ENCODE measurements at regions not wholly inside any gene's neighbourhood (a gene's known extent, or its start where the extent isn't known, plus 50 kb on each side); places are given as distances from the start of the nearest gene placed in this dataset.
"Not testable (repeated sequence)": the region's sequence is repeated elsewhere in the genome, so short reads cannot be mapped to it uniquely, and the experiment has no call there.

DNA sequence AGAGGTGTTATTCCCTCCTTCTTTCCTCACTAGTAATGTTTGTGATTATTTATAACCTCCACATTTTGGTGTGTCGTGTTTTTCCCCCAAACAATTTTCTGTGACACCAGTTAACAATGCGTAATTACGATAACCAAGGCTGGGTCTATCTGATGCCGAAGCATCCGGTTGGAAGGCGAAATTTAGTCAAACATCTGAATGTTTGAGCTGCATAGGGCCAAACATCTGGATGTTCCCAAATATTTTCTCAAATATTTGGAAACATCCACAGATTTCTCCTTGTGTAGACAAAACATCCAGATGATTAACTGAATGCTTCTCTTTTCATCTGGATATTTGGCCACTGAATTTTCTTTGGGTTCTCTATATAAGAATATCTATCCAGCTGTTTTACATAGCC, 371.7 kb downstream of the NFIB start:
- DNase-seq (ENCODE audit: low read depth): no peak

DNA sequence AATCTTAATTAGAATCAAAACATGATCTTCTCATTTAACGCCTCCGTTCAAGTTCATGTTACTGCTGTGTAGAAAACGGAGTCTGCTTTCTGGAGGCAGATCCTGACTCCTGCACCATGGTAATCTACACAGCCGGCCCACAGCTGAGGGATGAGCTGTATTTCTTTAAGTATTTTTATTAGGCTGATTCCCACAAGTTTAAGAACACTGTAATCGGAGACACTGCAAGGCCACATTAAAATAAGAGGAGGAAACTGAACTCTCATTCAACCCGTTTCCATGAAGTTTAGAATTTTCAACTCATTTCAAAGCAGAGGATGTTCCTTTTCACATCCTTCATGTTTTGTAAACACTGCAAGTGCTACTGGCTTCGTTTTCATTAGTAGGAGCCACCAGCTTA, 372.2 kb downstream of the NFIB start:
- peak; percentile 73 for DNase-seq (ENCODE audit: low read depth)

DNA sequence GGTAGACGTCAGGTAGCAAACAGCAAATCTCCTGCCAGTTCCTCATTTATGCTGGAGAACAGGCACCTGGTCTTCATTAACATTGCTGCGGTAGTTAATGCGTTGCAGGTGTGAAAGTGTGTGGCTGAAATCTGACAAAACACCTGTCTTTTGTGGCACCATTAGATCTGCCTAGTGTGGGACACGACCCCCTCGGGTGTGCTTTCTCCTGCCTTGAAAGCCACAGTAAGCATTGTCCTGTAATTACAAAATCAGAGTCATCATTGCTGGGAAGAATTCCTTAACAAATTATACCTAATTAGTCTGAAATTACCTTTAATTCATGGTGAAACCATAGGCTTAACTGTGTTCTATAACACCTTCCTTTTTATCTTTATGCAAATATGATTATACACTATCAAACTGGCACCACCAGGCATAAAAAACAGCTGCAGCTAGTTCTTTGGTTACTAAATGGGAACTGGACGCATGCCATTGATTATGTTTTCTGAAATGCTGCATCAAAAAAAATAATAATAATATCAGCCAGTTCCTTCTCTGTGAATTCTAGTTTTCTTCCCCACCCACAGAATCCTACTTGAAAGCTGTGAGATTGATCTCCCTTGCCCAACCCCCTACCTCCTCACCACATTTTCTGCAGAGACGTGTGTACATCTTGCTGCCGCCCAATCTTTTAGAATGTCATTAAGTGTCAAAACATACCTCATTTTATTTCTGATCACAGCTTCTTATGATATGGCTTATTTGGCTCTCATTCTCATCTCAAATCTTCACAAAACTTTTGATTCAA, 374.0 kb downstream of the NFIB start:
- peak; percentile 50 for DNase-seq (ENCODE audit: low read depth)

DNA sequence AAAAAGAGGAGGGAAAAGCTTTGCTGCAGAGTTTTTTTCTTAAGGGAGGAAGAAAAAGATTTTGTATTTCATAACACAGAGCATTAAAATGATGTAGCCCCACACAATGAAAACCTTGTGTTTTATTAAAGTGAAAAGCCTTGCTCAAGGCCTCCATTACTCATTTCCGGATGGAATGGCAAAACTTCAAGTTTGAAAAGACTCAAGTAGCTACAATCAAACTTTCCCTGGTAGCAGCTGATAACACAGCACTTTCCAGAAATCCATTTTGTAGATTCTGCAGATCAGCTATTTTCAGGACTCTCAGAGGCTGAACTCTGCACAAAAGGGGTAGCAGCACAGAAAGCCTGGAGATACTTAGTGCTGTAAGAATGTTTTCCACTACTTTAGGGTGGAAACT, 374.8 kb downstream of the NFIB start:
- peak; percentile 81 for DNase-seq (ENCODE audit: low read depth)

DNA sequence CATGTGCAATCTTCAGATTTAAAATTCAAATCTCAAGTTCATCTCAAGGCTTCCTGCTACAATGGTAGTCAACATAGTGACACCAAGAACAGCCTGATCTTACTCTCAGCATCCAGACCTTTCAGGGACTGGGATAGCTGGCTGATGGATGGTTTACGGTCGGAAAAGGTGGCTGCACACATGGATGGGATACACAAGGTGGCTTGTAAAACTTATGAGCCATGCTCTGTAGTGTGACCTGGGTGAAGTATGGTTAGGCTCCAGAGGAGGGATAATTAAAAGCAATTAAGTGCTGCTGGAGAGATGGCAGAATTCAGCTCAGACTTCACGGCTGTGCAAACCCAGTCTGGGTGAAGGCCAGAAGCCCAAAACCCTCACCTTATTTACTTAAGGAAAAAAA, 379.5 kb downstream of the NFIB start:
- no peak for DNase-seq (ENCODE audit: low read depth)

DNA sequence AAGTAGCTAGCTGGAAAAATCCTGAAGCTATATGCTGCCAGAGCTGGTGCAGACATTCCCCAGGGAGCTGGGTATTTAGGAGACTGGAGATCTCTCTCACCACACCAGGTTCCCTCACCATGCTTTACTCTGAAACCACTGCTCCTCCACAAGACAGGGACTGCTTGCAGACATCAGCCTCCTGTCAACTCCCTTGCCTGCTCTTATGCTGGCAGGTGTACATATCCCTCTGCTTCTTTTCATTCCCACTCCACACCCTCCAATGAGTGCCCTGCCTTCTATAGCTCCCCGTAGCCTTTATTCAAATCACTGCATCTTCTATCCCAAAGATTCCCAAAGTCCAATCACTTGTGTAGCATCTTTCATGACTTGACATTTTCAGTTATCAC, 380.7 kb downstream of the NFIB start:
- DNase-seq (ENCODE audit: low read depth): no peak

DNA sequence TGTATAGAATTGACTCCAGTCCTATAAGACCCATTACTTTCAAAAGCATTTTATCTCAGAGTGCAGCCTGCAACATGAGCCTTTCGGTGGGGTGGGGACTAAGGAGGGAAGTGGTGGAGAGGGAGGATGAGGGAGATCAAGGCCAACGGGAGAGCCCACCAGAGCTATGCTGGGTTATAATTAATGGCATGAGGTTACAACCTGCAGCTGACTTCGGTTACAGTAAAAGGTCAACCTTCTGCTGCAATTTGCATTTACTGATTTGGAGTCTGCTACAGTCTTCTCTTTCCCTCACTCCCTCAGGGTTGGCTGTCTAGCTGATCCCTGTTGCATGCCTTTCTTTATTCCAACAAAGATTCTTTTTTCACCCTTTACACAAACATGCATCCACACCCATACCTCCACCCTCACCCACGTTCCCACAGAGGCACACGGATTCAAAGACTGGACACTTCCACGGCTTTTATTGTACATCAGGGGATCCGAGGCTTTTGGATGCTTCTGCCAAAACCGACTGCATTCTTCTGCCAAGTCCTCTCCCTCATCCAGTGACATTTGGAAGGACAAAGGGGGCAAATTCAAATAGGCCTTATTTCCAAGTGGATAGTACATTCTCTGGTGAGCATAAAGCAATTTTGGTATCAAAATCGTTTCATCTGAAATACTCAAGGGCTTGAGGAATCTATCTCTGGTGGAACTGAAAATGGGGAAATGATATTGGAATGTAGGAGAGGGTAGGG, 381.2 kb downstream of the NFIB start:
- DNase-seq (ENCODE audit: low read depth): no peak

DNA sequence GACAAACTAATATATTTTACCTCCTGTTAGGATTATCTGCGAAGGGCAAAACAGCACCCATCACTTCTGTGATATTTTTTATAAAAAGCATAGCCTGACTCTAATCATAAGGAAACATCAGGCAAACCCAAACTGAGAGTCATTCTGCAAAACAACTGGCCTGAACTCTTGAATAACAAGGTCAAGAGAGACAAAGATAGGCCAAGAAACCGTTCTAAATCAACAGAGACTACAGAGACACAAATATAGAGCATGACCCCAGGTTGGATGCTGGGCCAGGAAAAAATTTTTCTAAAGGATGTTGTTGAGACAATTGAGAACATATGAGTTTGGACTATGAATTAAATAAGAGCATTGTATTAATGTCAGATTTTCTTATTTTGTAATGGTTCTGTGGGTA, 384.9 kb downstream of the NFIB start:
- DNase-seq (ENCODE audit: low read depth): no peak

DNA sequence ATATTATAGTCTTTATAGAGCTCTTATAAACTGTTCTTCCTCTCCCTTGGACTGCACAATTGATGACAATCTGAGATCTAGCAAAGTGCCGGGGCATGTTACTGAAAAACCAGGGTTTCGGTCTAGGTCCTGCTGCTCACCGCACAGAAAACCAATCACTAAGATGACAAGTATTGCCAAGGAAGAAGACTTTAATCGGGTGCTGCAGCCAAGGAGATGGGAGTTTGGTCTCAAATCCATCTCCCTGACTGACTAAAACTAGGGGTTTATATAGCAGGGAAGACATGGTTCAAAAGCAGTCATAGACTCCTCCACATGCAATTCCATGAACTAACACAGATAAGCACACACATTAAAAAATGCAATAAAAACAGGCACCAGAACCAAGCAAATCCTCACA, 390.6 kb downstream of the NFIB start:
- no peak for DNase-seq (ENCODE audit: low read depth)

DNA sequence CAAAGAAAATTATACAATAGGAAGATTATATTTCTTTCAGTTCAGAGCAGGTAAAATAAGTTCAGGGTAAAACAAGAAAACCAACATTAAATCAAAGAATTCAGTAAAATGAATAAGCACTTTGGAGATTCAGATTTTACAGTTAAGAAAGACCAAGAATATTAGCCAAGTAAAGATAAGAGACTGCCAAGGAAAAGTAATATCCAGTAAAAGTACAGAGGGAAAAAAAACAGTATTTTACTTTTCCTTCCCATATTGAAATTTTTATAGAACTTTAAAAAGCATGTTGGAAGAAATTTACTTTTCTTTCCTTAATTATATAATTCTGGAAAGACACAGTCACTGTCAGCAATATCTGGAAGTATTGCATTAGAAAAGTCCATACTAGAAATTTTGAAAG, 393.4 kb downstream of the NFIB start:
- DNase-seq (ENCODE audit: low read depth): no peak

DNA sequence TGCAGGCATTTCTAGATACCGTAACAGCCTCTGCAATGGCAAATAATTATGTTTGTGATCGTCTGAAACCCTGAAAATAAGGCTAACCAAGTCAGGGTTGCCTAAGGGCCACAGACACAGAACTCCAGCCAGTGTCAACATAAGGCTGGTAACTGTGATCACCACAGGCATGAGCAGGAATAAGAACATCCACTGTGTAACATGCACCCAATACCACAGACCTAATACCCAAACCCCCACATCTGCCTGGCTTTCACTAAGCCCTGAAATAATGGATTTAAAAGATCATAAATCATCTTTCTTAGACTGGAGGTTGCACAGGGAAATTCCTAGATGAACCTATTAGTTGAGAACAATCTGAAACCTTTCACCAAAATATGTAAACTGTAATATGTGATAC, 394.5 kb downstream of the NFIB start:
- no peak for DNase-seq (ENCODE audit: low read depth)

DNA sequence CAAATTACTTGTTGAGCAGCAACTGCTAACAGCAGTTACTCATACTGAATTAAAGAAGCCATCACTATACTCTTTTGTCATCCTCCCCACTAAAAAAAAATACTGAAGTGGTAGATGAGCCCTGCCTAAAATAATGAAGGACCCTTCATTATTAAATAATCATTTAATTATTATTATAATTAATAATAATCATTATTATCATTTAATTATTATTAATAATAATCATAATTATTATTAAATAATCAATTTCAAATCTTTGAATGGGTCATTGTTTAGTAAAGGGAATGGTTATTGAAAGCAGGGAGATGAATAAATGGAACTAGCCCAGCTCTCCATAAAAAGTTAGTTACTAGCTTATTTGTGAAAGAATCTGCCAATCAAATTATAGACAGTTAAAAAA, 396.4 kb downstream of the NFIB start:
- DNase-seq (ENCODE audit: low read depth): no peak

DNA sequence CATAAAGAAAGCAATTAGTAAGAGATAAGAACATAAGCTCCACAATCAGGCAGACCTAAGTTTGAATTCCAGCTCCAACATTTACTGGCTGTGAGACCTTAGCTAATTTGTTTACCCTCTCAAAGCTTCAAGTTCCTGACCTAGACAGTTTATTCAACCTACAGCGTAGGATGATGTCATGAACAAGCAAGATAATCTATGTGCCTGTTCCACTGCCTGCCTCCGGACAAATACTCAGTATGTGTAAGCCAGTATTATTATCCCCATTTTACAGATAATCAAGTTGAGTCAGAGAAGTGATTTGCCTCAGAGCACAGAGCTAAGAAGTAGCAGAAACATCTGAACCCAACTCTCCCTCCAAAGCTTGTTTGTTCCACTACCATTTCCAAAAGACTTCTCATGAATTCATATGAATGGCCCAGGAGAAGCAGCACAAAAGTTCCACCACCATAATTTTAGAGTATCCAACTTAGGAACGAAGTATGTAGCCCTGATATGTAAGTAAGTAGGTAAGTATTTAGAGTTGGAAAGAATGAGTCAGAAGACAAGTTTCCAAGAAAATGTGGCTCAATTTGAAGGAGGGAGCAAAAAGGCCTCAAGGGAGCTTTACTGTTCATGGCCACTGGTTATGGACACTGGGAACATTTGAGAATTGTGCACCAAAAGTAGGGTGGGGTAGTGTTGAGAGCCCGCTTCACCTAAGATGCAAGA, 398.2 kb downstream of the NFIB start:
- DNase-seq (ENCODE audit: low read depth): peak; percentile 13

DNA sequence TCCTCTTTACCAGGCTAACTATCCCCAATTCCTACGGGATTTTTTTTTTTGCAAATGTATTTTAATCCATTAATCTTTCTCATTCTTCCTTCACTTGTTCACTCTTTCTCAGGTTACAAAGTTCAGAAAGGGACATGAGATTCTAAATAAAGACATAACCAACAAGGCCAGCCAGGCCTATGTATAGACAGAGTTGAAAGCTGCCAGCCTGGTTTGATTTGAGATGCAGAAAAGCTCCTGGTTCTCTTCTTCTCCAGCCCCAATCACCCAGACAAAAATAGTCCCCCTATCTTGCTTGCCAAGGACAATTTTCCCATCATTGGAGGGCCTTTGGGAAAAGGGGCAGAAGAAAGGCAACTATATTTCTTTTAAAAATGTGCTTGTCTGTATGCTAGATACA, 398.8 kb downstream of the NFIB start:
- DNase-seq (ENCODE audit: low read depth): no peak

DNA sequence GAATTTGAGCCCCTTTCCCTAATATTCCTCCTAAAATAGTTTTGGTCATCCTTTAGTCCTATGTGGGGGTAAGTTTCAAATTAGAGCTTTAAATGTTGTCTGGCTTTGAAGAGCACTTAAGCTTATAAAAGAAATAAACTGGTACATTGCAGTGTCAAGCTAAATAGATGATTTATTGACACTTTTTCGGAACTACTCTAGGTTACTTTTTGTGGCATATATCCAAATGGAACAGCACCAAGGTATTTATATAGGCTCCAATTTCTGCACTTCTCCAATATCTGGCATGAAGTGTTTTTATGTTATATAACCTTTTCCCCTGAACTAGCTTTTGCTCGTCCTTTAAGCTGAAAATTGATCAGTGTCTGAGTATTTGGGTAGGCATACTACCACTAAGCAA, 402.5 kb downstream of the NFIB start:
- DNase-seq (ENCODE audit: low read depth): no peak

DNA sequence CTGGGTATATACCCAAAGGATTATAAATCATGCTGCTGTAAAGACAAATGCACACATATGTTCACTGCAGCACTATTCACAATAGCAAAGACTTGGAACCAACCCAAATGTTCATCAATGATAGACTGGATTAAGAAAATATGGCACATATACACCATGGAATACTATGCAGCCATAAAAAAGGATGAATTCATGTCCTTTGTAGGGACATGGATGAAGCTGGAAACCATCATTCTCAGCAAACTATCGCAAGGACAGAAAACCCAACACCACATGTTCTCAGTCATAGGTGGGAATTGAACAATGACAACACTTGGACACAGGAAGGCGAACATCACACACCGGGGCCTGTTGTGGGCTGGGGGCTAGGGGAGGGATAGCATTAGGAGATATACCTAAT, 406.1 kb downstream of the NFIB start:
- DNase-seq (ENCODE audit: low read depth): not testable (repeated sequence)

DNA sequence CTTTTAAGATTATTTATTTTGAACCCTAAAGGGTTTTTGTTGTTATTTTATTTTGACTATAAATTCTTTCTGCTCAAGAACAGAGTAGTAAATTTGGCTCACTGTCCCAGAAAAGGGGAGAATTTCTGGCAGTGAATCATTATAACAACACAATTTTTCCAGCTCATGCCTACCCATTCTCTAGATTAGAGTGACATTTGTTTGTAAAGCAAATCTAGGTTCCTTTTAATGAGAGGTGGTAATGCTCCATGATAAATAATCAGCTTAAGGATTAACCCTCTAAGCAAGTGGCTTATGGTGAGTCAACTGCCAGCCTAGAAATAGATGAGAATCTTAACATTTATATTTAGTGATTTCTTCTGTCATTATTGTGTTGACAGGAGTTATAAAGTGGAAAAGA, 409.2 kb downstream of the NFIB start:
- DNase-seq (ENCODE audit: low read depth): no peak

DNA sequence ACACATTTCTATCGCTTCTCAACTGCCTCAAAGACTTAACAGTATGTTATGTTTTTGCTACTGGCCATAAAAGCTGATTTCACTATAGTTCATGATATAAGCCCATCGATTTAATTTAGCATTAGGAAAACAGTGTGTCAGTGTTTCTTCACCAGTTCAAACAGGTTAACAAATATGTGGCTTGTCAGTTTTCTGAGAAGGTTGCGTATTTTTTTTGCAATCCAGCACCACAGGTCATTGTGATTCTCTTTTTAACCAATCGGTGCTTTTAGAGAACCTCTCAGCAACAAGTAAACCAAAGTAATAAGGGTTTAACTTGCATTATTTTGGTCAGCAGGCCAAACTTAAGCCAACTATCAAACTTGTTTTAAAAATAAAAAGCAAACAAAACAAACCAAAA, 409.6 kb downstream of the NFIB start:
- DNase-seq (ENCODE audit: low read depth): no peak

DNA sequence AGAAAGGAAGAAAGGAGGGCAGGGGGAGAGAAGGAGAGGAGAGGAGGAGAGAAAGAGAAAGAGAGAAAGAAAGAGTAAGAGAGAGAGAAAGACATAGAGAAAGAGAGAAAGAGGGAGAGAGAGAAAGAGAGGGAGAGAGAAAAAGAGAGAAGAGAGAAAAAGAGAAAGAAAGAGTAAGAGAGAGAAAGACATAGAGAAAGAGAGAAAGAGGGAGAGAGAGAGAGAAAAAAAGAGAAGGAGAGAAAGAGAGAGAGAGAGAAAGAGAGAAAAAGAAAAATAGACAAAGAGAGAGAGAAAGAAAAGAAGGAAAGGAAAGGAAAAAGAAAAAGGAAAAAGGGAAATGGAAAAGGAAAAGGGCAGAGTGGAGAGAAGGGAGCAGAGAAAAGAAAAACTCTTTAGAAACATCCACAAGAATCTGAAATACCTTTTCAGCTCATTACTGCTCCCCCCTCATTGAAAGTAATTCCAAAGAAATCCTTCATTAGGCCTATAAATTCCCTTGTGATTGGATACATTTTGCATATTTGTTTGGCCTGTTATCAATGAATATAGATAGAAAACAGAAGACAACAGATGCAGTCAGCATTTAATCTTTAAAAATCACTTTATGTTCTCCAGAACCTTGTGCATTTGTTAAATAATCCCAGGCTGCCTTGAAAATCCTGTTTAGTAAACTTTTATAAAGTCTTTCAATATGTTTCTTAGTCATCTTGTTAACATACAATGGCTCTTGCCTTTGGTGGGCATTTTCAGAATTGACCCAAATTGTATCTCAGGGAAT, 411.5 kb downstream of the NFIB start:
- no peak for DNase-seq (ENCODE audit: low read depth)

DNA sequence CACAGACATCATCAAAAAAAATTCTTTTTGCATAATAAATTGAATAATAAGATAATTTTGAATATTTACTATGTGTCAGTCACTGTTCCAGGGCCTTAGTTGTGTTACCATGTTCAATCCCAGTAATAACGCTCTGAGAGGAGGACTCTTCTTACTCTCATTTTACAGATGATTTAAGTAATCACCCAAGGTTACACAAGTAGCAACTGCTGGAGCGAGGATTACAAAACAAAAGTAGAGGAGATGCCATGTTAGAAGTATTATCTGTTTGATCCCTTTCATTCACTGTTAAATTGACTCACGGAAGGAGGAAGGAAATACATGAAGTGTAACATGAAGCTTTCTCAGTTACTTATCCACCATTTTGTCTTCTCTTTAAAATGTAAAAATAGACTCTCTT, 412.8 kb downstream of the NFIB start:
- no peak for DNase-seq (ENCODE audit: low read depth)

DNA sequence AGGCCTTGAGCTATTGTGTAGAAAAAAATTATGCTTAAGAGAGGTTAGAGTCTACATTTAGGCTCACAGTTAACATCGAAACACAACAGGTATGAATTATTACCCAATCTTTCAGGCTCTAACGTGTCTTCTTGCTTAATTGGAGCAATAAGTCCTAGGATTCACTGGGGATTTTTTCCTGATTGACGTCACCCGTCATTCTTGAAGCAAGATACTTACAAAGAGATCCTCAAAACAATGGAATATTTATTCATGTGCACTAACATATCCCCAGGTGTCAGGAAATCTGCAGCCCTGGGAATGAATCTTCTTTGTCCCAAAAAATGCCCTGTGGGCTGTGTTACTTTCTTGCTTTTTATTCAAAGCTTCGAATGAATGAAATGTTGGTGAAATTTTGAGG, 413.5 kb downstream of the NFIB start:
- no peak for DNase-seq (ENCODE audit: low read depth)

DNA sequence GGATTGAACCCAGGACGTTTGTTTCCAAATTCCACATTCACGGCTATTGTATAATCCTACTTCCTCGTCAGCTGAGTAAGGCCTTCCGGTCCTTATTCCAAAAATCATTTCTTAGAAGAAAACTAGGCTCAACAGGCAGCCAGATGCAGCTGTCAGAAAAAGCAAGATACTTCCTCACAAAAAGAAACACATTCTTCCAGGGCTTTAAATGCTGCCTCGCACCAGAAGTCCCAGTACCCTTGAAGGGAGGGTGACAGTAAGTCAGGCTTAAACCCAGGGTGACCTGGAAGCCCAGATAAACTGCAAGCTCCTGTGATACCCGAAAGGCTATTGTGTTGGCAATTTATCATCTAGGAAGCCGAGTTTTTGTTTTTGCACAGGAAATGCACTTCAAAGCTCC, 414.0 kb downstream of the NFIB start:
- DNase-seq (ENCODE audit: low read depth): no peak
